ENCODE measurements at regions not wholly inside any gene's neighbourhood (a gene's known extent, or its start where the extent isn't known, plus 50 kb on each side); places are given as distances from the start of the nearest gene placed in this dataset.

- Histone ChIP-seq H3K27ac (no peak overlapping the region), H3K4me1 (ENCODE audit: low read depth, poor library complexity, severe bottlenecking) (no peaks in the 10 kb centered on the region), H2AFZ (ENCODE audit: low read depth) (no peak overlapping the region), H3K4me3 (IDR thresholded peaks at IDR 0.05; ENCODE audit: insufficient read depth, low read depth, low read length) (no peak overlapping the region), H4K20me1 (ENCODE audit: insufficient read depth) (no peaks in the 10 kb centered on the region), H3K36me3 (ENCODE audit: insufficient read depth) (no peaks in the 10 kb centered on the region), H3K9ac (no peak overlapping the region), H3K4me2 (no peak overlapping the region), H3K27me3 (ENCODE audit: insufficient read depth, low read depth) (no peaks in the 10 kb centered on the region), H3K79me2 (ENCODE audit: insufficient read depth, low read depth) (no peaks in the 10 kb centered on the region)
- no peak for TF ChIP-seq CTCF (conservative IDR thresholded peaks at IDR 0.05; ENCODE audit: low read depth, low read length)
Measured at GRCh38 chr7:49721441-49721840, 52.0 kb upstream of the VWC2 start.

All from KMS-11 (cell line).